ENCODE measurements at regions not wholly inside any gene's neighbourhood (a gene's known extent, or its start where the extent isn't known, plus 50 kb on each side); places are given as distances from the start of the nearest gene placed in this dataset.

DNA sequence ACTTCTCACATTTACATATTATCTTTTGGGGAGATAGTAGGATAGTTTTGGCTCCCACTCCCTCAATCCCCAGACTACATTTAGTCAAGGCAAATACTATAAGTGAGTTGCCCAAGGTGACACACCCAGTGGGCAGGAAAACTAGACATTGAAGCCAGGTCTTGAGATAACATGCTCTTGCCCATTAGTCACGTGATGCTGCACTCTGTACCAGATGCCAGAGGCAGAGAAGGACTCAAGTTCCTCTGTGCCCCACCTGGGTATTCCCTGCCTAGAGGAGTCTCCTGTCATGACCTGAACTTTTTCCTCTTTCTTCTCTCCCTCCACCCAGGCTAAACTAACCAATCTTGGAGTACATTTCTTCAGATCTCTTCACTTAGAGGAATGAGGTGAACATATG, 484.9 kb downstream of the BUD13 start:
- Histone ChIP-seq H3K9ac (ENCODE audit: extremely low read depth, low read length, poor library complexity, severe bottlenecking) (no peak overlapping the region), H3K4me1 (ENCODE audit: control insufficient read depth, insufficient read depth, low read length) (no peaks in the 10 kb centered on the region), H3K9me3 (ENCODE audit: control insufficient read depth, low read length) (peaks cover 9% of the 10 kb centered on the region), H3K4me3 (ENCODE audit: low read length) (no peak overlapping the region), H3K36me3 (ENCODE audit: control insufficient read depth, insufficient read depth, low read length) (no peaks in the 10 kb centered on the region), H3K27me3 (ENCODE audit: control insufficient read depth, insufficient read depth, low read length, poor library complexity, severe bottlenecking) (no peaks in the 10 kb centered on the region), H3K27ac (ENCODE audit: low read depth, low read length) (no peak overlapping the region)
- DNase-seq = no peak
- WGBS, 2 experiments (ENCODE audit: insufficient coverage in 1 of 2, insufficient read length in 1 of 2) = 73 to 92% methylated on average over 1 of the region's 1 CpG
- Mint-ChIP-seq H3K4me1 (no peaks in the 10 kb centered on the region), H3K36me3 (ENCODE audit: low read depth) (no peaks in the 10 kb centered on the region), H3K27me3 (ENCODE audit: insufficient read depth) (no peaks in the 10 kb centered on the region), H3K9me3 (peaks cover 12% of the 10 kb centered on the region), H3K4me3 (no peak overlapping the region), H3K27ac (no peak overlapping the region)
- TF ChIP-seq CTCF (conservative IDR thresholded peaks at IDR 0.05) = no peak

GRCh38 chr11:116285026-116285425, 487.8 kb downstream of the BUD13 start:
- Histone ChIP-seq H3K9me3 (ENCODE audit: control insufficient read depth, low read length) (peaks cover 6% of the 10 kb centered on the region), H3K27ac (ENCODE audit: low read depth, low read length) (peak overlapping the region; percentile 19), H3K9ac (ENCODE audit: extremely low read depth, low read length, poor library complexity, severe bottlenecking) (no peak overlapping the region), H3K4me3 (ENCODE audit: low read length) (no peak overlapping the region), H3K36me3 (ENCODE audit: control insufficient read depth, insufficient read depth, low read length) (no peaks in the 10 kb centered on the region), H3K27me3 (ENCODE audit: control insufficient read depth, insufficient read depth, low read length, poor library complexity, severe bottlenecking) (no peaks in the 10 kb centered on the region), H3K4me1 (ENCODE audit: control insufficient read depth, insufficient read depth, low read length) (no peaks in the 10 kb centered on the region)
- no peak for DNase-seq
- Mint-ChIP-seq H3K4me3 (no peak overlapping the region), H3K27ac (no peak overlapping the region), H3K4me1 (no peaks in the 10 kb centered on the region), H3K27me3 (ENCODE audit: insufficient read depth) (no peaks in the 10 kb centered on the region), H3K36me3 (ENCODE audit: low read depth) (no peaks in the 10 kb centered on the region), H3K9me3 (peaks cover 7% of the 10 kb centered on the region)
- WGBS, 2 experiments (ENCODE audit: insufficient coverage in 1 of 2, insufficient read length in 1 of 2) = 40 to 86% methylated on average over 1 to 3 of the region's 3 CpGs
- TF ChIP-seq CTCF (conservative IDR thresholded peaks at IDR 0.05) = no peak

DNA sequence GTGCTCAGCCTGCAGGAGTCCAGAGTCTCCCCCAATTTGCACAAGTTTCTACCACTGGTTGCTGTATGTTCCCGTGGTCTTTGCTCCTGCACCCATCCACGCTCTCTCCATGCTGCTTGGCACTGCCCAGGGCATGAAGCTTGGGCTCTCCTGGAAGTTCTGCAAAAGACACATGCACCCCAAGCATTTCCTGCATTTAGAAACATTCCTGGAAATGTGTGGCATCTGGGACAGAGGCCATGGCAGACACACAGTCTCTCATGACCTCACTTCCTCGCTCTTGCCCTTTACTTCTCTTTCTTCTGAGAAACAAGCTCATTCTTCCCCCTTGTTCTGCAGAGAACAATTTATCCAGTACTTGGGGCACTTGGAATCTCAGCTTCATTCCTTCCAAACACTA, 489.5 kb downstream of the BUD13 start:
- no peak for DNase-seq
- no peak for TF ChIP-seq CTCF (conservative IDR thresholded peaks at IDR 0.05)
- Histone ChIP-seq H3K9me3 (ENCODE audit: control insufficient read depth, low read length) (no peaks in the 10 kb centered on the region), H3K36me3 (ENCODE audit: control insufficient read depth, insufficient read depth, low read length) (no peaks in the 10 kb centered on the region), H3K4me1 (ENCODE audit: control insufficient read depth, insufficient read depth, low read length) (no peaks in the 10 kb centered on the region), H3K4me3 (ENCODE audit: low read length) (no peak overlapping the region), H3K27me3 (ENCODE audit: control insufficient read depth, insufficient read depth, low read length, poor library complexity, severe bottlenecking) (no peaks in the 10 kb centered on the region), H3K27ac (ENCODE audit: low read depth, low read length) (no peak overlapping the region), H3K9ac (ENCODE audit: extremely low read depth, low read length, poor library complexity, severe bottlenecking) (no peak overlapping the region)
- no peaks in the 10 kb centered on the region for H3K4me1 Mint-ChIP-seq
- H3K27ac Mint-ChIP-seq = no peak overlapping the region
- H3K27me3 Mint-ChIP-seq (ENCODE audit: insufficient read depth) = no peaks in the 10 kb centered on the region
- H3K36me3 Mint-ChIP-seq (ENCODE audit: low read depth) = no peaks in the 10 kb centered on the region
- 93 to 100% methylated on average over 3 of the region's 3 CpGs for WGBS, 2 experiments (ENCODE audit: insufficient coverage in 1 of 2, insufficient read length in 1 of 2)
- no peak overlapping the region for H3K4me3 Mint-ChIP-seq
- no peaks in the 10 kb centered on the region for H3K9me3 Mint-ChIP-seq

All from endodermal cell (in vitro differentiated cells).